K562 (cell line): ENCODE measurements at regions not wholly inside any gene's neighbourhood (a gene's known extent, or its start where the extent isn't known, plus 50 kb on each side); places are given as distances from the start of the nearest gene placed in this dataset.

Experiments
- ATAC-seq: fragments of 200-7000 bp; cut with Tn5 transposase; 3 replicates; pipeline ENCODE4 v1.9.1; 2020; ENCODE audit warnings: moderate library complexity
- BruUV-seq: library from RNA; stranded (reverse); fragments of 400-500 nt; replicated peaks from 2 replicates; lab custom pipeline; 2021; lab: Mats Ljungman, UMichigan
- CTCF ChIA-PET: fragments of 300-600 bp; formaldehyde crosslinking; extraction: SDS; loops from one replicate; lab custom pipeline; 2021; ENCODE audit warnings: low intra/inter-chr PET ratio; lab: Yijun Ruan, JAX
- POLR2A ChIA-PET: fragments of 300-600, 350-650 bp; sonication (Branson Sonifier 250); formaldehyde crosslinking; extraction: SDS; loops from one replicate; lab custom pipeline; 2021; ENCODE audit warnings: antibody characterized with exemption, inconsistent platforms; lab: Yijun Ruan, JAX
- DNase-seq, 4 experiments: peaks; one replicate each; pipeline versions ENCODE4 v3.0.0 to v3.0.0-alpha.2; 2011 to 2018; ENCODE audit warnings: low spot score in 3 of 4, mixed read lengths in 3 of 4; ENCODE audit errors: extremely low read depth in 1 of 4
- FAIRE-seq: peaks from 2 replicates; lab custom pipeline; 2011; peaks lifted over from hg19 to GRCh38; lab: Jason Lieb, UNC
- H2AFZ ChIP-seq: 2 replicates; pipeline ENCODE4 v1.6.0; 2011; ENCODE audit warnings: low read depth, low read length, control low read depth, inconsistent platforms
- H3K27ac ChIP-seq: fragments of 200-600 bp; 3 replicates; pipeline ENCODE4 v1.8.0; 2011; ENCODE audit warnings: low read depth, mild to moderate bottlenecking, control low read depth, inconsistent platforms, low read length, moderate library complexity, mixed read lengths; ENCODE audit errors: extremely low read depth
- H3K27me3 ChIP-seq, 2 experiments: fragments of 300-600 bp in 1 of 2; 2 replicates in 1 of 2; 3 replicates in 1 of 2; pipeline versions ENCODE4 v1.6.0 to v1.8.0; 2011; ENCODE audit warnings: inconsistent platforms in 2 of 2, low read length in 2 of 2, mild to moderate bottlenecking in 1 of 2, mixed read lengths in 1 of 2, moderate library complexity in 1 of 2; ENCODE audit not compliant: control insufficient read depth in 2 of 2, insufficient read depth in 2 of 2
- H3K36me3 ChIP-seq: fragments of 300-600 bp; 3 replicates; pipeline ENCODE4 v1.8.0; 2011; ENCODE audit warnings: mild to moderate bottlenecking, low read length, inconsistent platforms; ENCODE audit not compliant: control insufficient read depth, insufficient read depth
- H3K4me1 ChIP-seq, 2 experiments: fragments of 200-600 bp in 1 of 2; replicated peaks in 1 of 2; 2 replicates in 1 of 2; 3 replicates in 1 of 2; pipeline versions ENCODE4 v1.5.1 to v1.8.0; 2011; ENCODE audit warnings: inconsistent platforms in 2 of 2, low read length in 2 of 2, mild to moderate bottlenecking in 1 of 2, mixed read lengths in 1 of 2, moderate library complexity in 1 of 2; ENCODE audit not compliant: control insufficient read depth in 2 of 2, insufficient read depth in 2 of 2
- H3K4me2 ChIP-seq: 2 replicates; pipeline ENCODE4 v1.6.1; 2011; ENCODE audit warnings: low read length, control low read depth, inconsistent platforms, mixed read lengths; ENCODE audit not compliant: insufficient read depth
- H3K4me3 ChIP-seq: fragments of 200-600 bp; sonication (generic), shearing (Covaris generic); 2 replicates; pipeline ENCODE4 v1.5.1; 2016; ENCODE audit warnings: control low read depth, inconsistent platforms
- H3K79me2 ChIP-seq: fragments of 200-600 bp; 3 replicates; pipeline ENCODE4 v1.8.0; 2011; ENCODE audit warnings: low read length, inconsistent platforms; ENCODE audit not compliant: control insufficient read depth, insufficient read depth
- H3K9ac ChIP-seq, 2 experiments: 2 replicates each; pipeline versions ENCODE4 v1.6.0 to v1.6.1; 2011; ENCODE audit warnings: low read depth in 2 of 2, low read length in 2 of 2, control low read depth in 1 of 2, inconsistent platforms in 1 of 2, mild to moderate bottlenecking in 1 of 2, mixed read lengths in 1 of 2; ENCODE audit not compliant: insufficient read depth in 1 of 2
- H3K9me1 ChIP-seq: one replicate; pipeline ENCODE4 v1.6.0; 2011; ENCODE audit warnings: inconsistent platforms, mild to moderate bottlenecking, low read length, moderate library complexity; ENCODE audit not compliant: control insufficient read depth, insufficient read depth
- H3K9me3 ChIP-seq: replicated peaks from 2 replicates; pipeline ENCODE4 v1.5.1; 2011; ENCODE audit warnings: low read depth, low read length, inconsistent platforms; ENCODE audit not compliant: control insufficient read depth, insufficient read depth
- H4K20me1 ChIP-seq: replicated peaks from 2 replicates; pipeline ENCODE4 v1.6.1; 2011; ENCODE audit warnings: low read length, inconsistent platforms, mixed read lengths; ENCODE audit not compliant: control insufficient read depth, insufficient read depth
- BMI1 ChIP-seq: fragments of 150-350 bp; IDR thresholded peaks from 2 replicates; pipeline ENCODE4 v1.6.1; 2014; ENCODE audit warnings: low read length
- CBFA2T2 ChIP-seq: fragments of 450-650 bp; conservative IDR thresholded peaks from 2 replicates; pipeline ENCODE4 v1.6.1; 2017; ENCODE audit warnings: mild to moderate bottlenecking
- CREM ChIP-seq: IDR thresholded peaks from 2 replicates; pipeline ENCODE4 v1.6.1; 2014; ENCODE audit warnings: antibody characterized with exemption, low read depth
- HDAC6 ChIP-seq: IDR thresholded peaks from 2 replicates; pipeline ENCODE4 v1.6.1; 2012; ENCODE audit warnings: low read depth, mild to moderate bottlenecking, control low read depth, inconsistent platforms, low read length, moderate library complexity
- HMG20B ChIP-seq: fragments of 250-450 bp; sonication (Bioruptor Pico); IDR thresholded peaks from 2 replicates; pipeline ENCODE4 v1.5.0; 2021; ENCODE audit warnings: mild to moderate bottlenecking
- IFI16 ChIP-seq: fragments of 250-450 bp; sonication (Bioruptor Pico); IDR thresholded peaks from 2 replicates; pipeline ENCODE4 v2.1.2; 2022; ENCODE audit warnings: mild to moderate bottlenecking, inconsistent platforms
- MEF2A ChIP-seq: IDR thresholded peaks from 2 replicates; pipeline ENCODE4 v1.6.1; 2011; ENCODE audit warnings: low read depth, mild to moderate bottlenecking, low read length, moderate library complexity; ENCODE audit not compliant: control insufficient read depth
- NFIC ChIP-seq: fragments of 450-650 bp; IDR thresholded peaks from 2 replicates; pipeline ENCODE4 v1.6.1; 2017; ENCODE audit warnings: mild to moderate bottlenecking, inconsistent platforms
- NUFIP1 ChIP-seq: fragments of 450-650 bp; IDR thresholded peaks from 2 replicates; pipeline ENCODE4 v1.6.1; 2018; ENCODE audit not compliant: partially characterized antibody
- TAL1 ChIP-seq: fragments of 450-650 bp; IDR thresholded peaks from 2 replicates; pipeline ENCODE4 v1.6.1; 2016; ENCODE audit warnings: mild to moderate bottlenecking
- ZNF23 ChIP-seq: fragments of 250-450 bp; sonication (Bioruptor Pico); IDR thresholded peaks from 2 replicates; pipeline ENCODE4 v1.4.0; 2020; ENCODE audit warnings: mild to moderate bottlenecking
- ZNF263 ChIP-seq: sonication (generic); formaldehyde crosslinking; IDR thresholded peaks from 2 replicates; pipeline ENCODE4 v1.8.0; 2022; ENCODE audit warnings: mild to moderate bottlenecking, missing genetic modification reagents, borderline replicate concordance
- in situ Hi-C: fragments of 300-500 bp; cut with MboI; formaldehyde crosslinking; loops from 4 replicates; pipeline ENCODE4 v1.15.0; 2018; ENCODE audit warnings: inconsistent platforms, mixed read lengths
- intact Hi-C: fragments of 100-400 bp; cut with micrococcal nuclease; formaldehyde crosslinking; loops from 2 replicates; pipeline ENCODE4 v1.14.2; 2022
- TF ChIP-seq, protein P1 (sequence below): fragments of 150-350 bp; conservative IDR thresholded peaks from 2 replicates; pipeline ENCODE4 v1.6.1; 2014; ENCODE audit warnings: low read length
- TF ChIP-seq, protein P2 (sequence below): sonication (generic); formaldehyde crosslinking; IDR thresholded peaks from 2 replicates; pipeline ENCODE4 v1.8.0; 2023; ENCODE audit warnings: missing genetic modification reagents, mild to moderate bottlenecking, borderline replicate concordance

DNA sequence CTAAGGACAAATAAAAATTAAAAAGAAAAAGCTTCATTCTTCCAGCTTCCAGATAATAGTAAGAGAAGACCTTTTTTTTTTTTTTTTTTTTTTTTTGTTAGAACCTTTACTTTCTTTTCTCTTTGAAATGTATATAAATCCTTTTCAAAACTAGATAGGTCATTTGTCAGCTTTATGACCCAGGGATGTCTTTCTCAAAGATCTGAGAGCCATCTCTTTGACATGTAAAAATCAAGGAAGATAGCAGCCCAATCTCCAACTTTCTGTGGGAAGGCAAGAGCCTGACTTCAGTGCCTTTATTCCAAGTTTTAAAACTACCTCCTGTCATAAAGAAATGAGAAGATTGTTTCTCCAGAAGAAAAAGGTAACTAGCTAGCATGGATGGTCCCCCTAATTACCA lies 203.3 kb upstream of the LRFN5 start:
- no peak for DNase-seq
- Histone ChIP-seq H4K20me1 (no peaks in the 10 kb centered on the region), H3K27me3 (no peaks in the 10 kb centered on the region), H3K9ac (no peak overlapping the region), H3K9me1 (no peaks in the 10 kb centered on the region), H2AFZ (no peak overlapping the region), H3K79me2 (no peaks in the 10 kb centered on the region), H3K27ac (no peak overlapping the region), H3K4me3 (no peak overlapping the region), H3K9me3 (no peaks in the 10 kb centered on the region), H3K36me3 (no peaks in the 10 kb centered on the region), H3K4me1 (no peaks in the 10 kb centered on the region), H3K4me2 (no peak overlapping the region)
- CTCF ChIA-PET: no interaction called here
- intact Hi-C loops (no loop called here), in situ Hi-C loops (no loop called here)
- FAIRE-seq: no peak
- POLR2A ChIA-PET: no interaction called here
- ATAC-seq: no peak
- no TSS peak for BruUV-seq
- TF ChIP-seq MEF2A: no peak
- TF ChIP-seq NUFIP1: no peak
- TF ChIP-seq ZNF23 (CRISPR knock-in tag): no peak
- no peak for TF ChIP-seq CBFA2T2
- TF ChIP-seq, protein P1, sequence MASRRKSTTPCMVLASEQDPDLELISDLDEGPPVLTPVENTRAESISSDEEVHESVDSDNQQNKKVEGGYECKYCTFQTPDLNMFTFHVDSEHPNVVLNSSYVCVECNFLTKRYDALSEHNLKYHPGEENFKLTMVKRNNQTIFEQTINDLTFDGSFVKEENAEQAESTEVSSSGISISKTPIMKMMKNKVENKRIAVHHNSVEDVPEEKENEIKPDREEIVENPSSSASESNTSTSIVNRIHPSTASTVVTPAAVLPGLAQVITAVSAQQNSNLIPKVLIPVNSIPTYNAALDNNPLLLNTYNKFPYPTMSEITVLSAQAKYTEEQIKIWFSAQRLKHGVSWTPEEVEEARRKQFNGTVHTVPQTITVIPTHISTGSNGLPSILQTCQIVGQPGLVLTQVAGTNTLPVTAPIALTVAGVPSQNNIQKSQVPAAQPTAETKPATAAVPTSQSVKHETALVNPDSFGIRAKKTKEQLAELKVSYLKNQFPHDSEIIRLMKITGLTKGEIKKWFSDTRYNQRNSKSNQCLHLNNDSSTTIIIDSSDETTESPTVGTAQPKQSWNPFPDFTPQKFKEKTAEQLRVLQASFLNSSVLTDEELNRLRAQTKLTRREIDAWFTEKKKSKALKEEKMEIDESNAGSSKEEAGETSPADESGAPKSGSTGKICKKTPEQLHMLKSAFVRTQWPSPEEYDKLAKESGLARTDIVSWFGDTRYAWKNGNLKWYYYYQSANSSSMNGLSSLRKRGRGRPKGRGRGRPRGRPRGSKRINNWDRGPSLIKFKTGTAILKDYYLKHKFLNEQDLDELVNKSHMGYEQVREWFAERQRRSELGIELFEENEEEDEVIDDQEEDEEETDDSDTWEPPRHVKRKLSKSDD: no peak
- TF ChIP-seq HDAC6: no peak
- TF ChIP-seq TAL1: no peak
- no peak for TF ChIP-seq HMG20B
- TF ChIP-seq CREM: no peak
- TF ChIP-seq, protein P2, sequence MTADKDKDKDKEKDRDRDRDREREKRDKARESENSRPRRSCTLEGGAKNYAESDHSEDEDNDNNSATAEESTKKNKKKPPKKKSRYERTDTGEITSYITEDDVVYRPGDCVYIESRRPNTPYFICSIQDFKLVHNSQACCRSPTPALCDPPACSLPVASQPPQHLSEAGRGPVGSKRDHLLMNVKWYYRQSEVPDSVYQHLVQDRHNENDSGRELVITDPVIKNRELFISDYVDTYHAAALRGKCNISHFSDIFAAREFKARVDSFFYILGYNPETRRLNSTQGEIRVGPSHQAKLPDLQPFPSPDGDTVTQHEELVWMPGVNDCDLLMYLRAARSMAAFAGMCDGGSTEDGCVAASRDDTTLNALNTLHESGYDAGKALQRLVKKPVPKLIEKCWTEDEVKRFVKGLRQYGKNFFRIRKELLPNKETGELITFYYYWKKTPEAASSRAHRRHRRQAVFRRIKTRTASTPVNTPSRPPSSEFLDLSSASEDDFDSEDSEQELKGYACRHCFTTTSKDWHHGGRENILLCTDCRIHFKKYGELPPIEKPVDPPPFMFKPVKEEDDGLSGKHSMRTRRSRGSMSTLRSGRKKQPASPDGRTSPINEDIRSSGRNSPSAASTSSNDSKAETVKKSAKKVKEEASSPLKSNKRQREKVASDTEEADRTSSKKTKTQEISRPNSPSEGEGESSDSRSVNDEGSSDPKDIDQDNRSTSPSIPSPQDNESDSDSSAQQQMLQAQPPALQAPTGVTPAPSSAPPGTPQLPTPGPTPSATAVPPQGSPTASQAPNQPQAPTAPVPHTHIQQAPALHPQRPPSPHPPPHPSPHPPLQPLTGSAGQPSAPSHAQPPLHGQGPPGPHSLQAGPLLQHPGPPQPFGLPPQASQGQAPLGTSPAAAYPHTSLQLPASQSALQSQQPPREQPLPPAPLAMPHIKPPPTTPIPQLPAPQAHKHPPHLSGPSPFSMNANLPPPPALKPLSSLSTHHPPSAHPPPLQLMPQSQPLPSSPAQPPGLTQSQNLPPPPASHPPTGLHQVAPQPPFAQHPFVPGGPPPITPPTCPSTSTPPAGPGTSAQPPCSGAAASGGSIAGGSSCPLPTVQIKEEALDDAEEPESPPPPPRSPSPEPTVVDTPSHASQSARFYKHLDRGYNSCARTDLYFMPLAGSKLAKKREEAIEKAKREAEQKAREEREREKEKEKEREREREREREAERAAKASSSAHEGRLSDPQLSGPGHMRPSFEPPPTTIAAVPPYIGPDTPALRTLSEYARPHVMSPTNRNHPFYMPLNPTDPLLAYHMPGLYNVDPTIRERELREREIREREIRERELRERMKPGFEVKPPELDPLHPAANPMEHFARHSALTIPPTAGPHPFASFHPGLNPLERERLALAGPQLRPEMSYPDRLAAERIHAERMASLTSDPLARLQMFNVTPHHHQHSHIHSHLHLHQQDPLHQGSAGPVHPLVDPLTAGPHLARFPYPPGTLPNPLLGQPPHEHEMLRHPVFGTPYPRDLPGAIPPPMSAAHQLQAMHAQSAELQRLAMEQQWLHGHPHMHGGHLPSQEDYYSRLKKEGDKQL (CRISPR knock-in tag): no peak
- TF ChIP-seq IFI16 (CRISPR knock-in tag): no peak
- TF ChIP-seq BMI1: no peak
- no peak for TF ChIP-seq NFIC
- TF ChIP-seq ZNF263: no peak
